SK-N-SH treated with all-trans-retinoic acid at 6 μM for 48 hours (cell line): ENCODE measurements at regions not wholly inside any gene's neighbourhood (a gene's known extent, or its start where the extent isn't known, plus 50 kb on each side); places are given as distances from the start of the nearest gene placed in this dataset.
"Not testable (repeated sequence)": the region's sequence is repeated elsewhere in the genome, so short reads cannot be mapped to it uniquely, and the experiment has no call there.

ENCODE experiments used
- ATAC-seq: fragments of 200-7000 bp; cut with Tn5 transposase; 3 replicates; pipeline ENCODE4 v1.9.1; 2020; ENCODE audit warnings: mild to moderate bottlenecking, moderate library complexity
- CSDC2 ChIP-seq: fragments of 250-450 bp; sonication (Bioruptor Pico); IDR thresholded peaks from 2 replicates; pipeline ENCODE4 v1.5.0; 2020; ENCODE audit warnings: mild to moderate bottlenecking, moderate library complexity
- GLIS3 ChIP-seq: fragments of 250-450 bp; sonication (Bioruptor Pico); IDR thresholded peaks from 2 replicates; pipeline ENCODE4 v1.5.0; 2020; ENCODE audit warnings: mild to moderate bottlenecking, moderate library complexity
- ISL1 ChIP-seq: fragments of 250-450 bp; sonication (Bioruptor Pico); IDR thresholded peaks from 2 replicates; pipeline ENCODE4 v2.1.2; 2022; ENCODE audit warnings: mild to moderate bottlenecking, moderate library complexity
- OSR1 ChIP-seq: fragments of 250-450 bp; sonication (Bioruptor Pico); IDR thresholded peaks from 2 replicates; pipeline ENCODE4 v1.8.0; 2022; ENCODE audit warnings: moderate library complexity, mild to moderate bottlenecking, inconsistent platforms
- PPARA ChIP-seq: fragments of 250-450 bp; sonication (Bioruptor Pico); IDR thresholded peaks from 2 replicates; pipeline ENCODE4 v1.5.0; 2020; ENCODE audit warnings: mild to moderate bottlenecking, borderline replicate concordance
- RARB ChIP-seq: fragments of 250-450 bp; sonication (Bioruptor Pico); IDR thresholded peaks from 2 replicates; pipeline ENCODE4 v1.8.0; 2021; ENCODE audit warnings: mild to moderate bottlenecking, moderate library complexity
- TCF4 ChIP-seq: fragments of 250-450 bp; sonication (Bioruptor Pico); IDR thresholded peaks from 2 replicates; pipeline ENCODE4 v1.8.0; 2021; ENCODE audit warnings: mild to moderate bottlenecking, moderate library complexity, borderline replicate concordance
- TOX ChIP-seq: fragments of 250-450 bp; sonication (Bioruptor Pico); IDR thresholded peaks from 2 replicates; pipeline ENCODE4 v1.8.0; 2021; ENCODE audit warnings: mild to moderate bottlenecking, moderate library complexity, borderline replicate concordance
- ZC3H10 ChIP-seq: fragments of 250-450 bp; sonication (Bioruptor Pico); IDR thresholded peaks from 2 replicates; pipeline ENCODE4 v1.5.1; 2021; ENCODE audit warnings: mild to moderate bottlenecking, moderate library complexity
- ZFP3 ChIP-seq: fragments of 250-450 bp; sonication (Bioruptor Pico); IDR thresholded peaks from 2 replicates; pipeline ENCODE4 v1.5.0; 2020; ENCODE audit warnings: mild to moderate bottlenecking, moderate library complexity
- ZFP30 ChIP-seq: fragments of 450-650 bp; formaldehyde crosslinking; IDR thresholded peaks from 2 replicates; pipeline ENCODE4 v1.5.0; 2022; ENCODE audit warnings: mild to moderate bottlenecking, moderate library complexity
- ZNF565 ChIP-seq: fragments of 450-650 bp; formaldehyde crosslinking; conservative IDR thresholded peaks from 2 replicates; pipeline ENCODE4 v1.5.0; 2020; ENCODE audit warnings: low read depth, mild to moderate bottlenecking, moderate library complexity
- ZNF70 ChIP-seq: fragments of 450-650 bp; formaldehyde crosslinking; IDR thresholded peaks from 2 replicates; pipeline ENCODE4 v1.5.0; 2020; ENCODE audit warnings: mild to moderate bottlenecking, moderate library complexity
- ZNF8 ChIP-seq: fragments of 450-650 bp; formaldehyde crosslinking; IDR thresholded peaks from 2 replicates; pipeline ENCODE4 v1.5.0; 2020; ENCODE audit warnings: mild to moderate bottlenecking, moderate library complexity
- TF ChIP-seq, protein P1 (sequence below): fragments of 250-450 bp; sonication (Bioruptor Pico); IDR thresholded peaks from 2 replicates; pipeline ENCODE4 v1.5.0; 2020; ENCODE audit warnings: mild to moderate bottlenecking, moderate library complexity
- TF ChIP-seq, protein P2 (sequence below): fragments of 250-450 bp; sonication (Bioruptor Pico); IDR thresholded peaks from 2 replicates; pipeline ENCODE4 v1.8.0; 2020; ENCODE audit warnings: mild to moderate bottlenecking, moderate library complexity, borderline replicate concordance
- TF ChIP-seq, protein P3 (sequence below): fragments of 250-450 bp; sonication (Bioruptor Pico); IDR thresholded peaks from 2 replicates; pipeline ENCODE4 v1.5.1; 2021; ENCODE audit warnings: mild to moderate bottlenecking, moderate library complexity
- TF ChIP-seq, protein P4 (sequence below): fragments of 250-450 bp; sonication (Bioruptor Pico); IDR thresholded peaks from 2 replicates; pipeline ENCODE4 v1.8.0; 2021; ENCODE audit warnings: low read depth, mild to moderate bottlenecking, moderate library complexity, borderline replicate concordance

DNA sequence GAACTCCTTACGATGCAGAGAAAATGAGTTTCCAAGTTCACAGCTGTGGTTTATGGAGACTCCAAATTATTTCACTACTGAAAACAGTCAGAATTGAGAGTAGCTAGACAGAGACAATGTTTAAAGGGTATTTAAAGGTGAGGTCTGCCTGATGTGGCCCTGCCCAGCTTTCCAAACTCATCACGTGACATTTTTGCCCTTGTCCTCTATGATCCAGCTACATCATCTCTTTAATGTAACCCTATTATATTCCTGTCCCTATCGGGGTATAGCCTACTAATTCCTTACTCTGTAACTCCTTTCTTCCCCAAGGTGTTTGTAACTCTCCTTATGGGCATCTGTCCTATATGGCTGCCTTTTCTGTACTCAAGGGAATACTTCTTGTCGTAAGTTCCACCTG lies 297.2 kb downstream of the GRXCR1 start (continued):
- TF ChIP-seq CSDC2 (CRISPR knock-in tag) (no peak), TCF4 (CRISPR knock-in tag) (no peak), ZC3H10 (CRISPR knock-in tag) (no peak), ZNF70 (CRISPR knock-in tag) (no peak), ZFP30 (CRISPR knock-in tag) (no peak), PPARA (CRISPR knock-in tag) (no peak), ISL1 (CRISPR knock-in tag) (no peak), ZNF565 (no peak)
- TF ChIP-seq, protein P1, sequence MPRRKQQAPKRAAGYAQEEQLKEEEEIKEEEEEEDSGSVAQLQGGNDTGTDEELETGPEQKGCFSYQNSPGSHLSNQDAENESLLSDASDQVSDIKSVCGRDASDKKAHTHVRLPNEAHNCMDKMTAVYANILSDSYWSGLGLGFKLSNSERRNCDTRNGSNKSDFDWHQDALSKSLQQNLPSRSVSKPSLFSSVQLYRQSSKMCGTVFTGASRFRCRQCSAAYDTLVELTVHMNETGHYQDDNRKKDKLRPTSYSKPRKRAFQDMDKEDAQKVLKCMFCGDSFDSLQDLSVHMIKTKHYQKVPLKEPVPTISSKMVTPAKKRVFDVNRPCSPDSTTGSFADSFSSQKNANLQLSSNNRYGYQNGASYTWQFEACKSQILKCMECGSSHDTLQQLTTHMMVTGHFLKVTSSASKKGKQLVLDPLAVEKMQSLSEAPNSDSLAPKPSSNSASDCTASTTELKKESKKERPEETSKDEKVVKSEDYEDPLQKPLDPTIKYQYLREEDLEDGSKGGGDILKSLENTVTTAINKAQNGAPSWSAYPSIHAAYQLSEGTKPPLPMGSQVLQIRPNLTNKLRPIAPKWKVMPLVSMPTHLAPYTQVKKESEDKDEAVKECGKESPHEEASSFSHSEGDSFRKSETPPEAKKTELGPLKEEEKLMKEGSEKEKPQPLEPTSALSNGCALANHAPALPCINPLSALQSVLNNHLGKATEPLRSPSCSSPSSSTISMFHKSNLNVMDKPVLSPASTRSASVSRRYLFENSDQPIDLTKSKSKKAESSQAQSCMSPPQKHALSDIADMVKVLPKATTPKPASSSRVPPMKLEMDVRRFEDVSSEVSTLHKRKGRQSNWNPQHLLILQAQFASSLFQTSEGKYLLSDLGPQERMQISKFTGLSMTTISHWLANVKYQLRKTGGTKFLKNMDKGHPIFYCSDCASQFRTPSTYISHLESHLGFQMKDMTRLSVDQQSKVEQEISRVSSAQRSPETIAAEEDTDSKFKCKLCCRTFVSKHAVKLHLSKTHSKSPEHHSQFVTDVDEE (CRISPR knock-in tag) = no peak

DNA sequence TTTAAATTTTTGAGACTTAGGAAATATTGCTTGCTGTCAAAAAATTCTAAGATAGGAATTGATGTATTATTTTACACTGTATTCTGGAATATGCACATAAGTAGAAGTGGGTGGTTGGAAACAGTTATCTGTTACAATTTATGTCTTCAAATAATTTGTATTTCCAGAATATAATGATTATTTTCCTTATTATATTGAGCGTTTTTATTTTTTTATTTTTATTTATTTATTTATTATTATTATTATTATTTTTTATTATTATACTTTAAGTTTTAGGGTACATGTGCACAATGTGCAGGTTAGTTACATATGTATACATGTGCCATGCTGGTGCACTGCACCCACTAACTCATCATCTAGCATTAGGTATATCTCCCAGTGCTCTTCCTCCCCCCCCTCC lies 320.1 kb downstream of the GRXCR1 start:
- not testable (repeated sequence) for ATAC-seq

DNA sequence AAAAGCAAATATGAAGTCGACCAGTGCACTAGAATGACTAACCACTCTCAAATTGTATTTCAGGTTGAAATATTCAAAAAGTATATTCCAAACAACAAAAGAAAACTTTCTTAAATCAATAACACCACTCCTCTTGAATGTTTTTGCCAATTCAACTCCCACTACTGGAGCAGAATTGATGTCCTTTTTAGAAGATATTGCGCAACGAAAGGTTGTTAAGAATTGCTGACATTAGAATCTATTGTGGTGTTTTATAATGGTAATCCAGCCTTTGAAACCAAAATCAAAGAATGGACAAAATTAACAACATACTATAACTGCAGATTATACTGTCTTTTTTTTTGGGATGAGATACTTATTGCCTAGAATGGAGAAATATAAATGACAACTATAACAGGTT lies 331.3 kb downstream of the GRXCR1 start:
- TF ChIP-seq, protein P2, sequence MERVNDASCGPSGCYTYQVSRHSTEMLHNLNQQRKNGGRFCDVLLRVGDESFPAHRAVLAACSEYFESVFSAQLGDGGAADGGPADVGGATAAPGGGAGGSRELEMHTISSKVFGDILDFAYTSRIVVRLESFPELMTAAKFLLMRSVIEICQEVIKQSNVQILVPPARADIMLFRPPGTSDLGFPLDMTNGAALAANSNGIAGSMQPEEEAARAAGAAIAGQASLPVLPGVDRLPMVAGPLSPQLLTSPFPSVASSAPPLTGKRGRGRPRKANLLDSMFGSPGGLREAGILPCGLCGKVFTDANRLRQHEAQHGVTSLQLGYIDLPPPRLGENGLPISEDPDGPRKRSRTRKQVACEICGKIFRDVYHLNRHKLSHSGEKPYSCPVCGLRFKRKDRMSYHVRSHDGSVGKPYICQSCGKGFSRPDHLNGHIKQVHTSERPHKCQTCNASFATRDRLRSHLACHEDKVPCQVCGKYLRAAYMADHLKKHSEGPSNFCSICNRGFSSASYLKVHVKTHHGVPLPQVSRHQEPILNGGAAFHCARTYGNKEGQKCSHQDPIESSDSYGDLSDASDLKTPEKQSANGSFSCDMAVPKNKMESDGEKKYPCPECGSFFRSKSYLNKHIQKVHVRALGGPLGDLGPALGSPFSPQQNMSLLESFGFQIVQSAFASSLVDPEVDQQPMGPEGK (CRISPR knock-in tag) = no peak
- TF ChIP-seq ZC3H10 (CRISPR knock-in tag) (no peak), TOX (CRISPR knock-in tag) (no peak), OSR1 (CRISPR knock-in tag) (no peak), ZFP30 (CRISPR knock-in tag) (no peak), ZNF565 (no peak), GLIS3 (no peak), ZNF8 (CRISPR knock-in tag) (no peak), ISL1 (CRISPR knock-in tag) (no peak), CSDC2 (CRISPR knock-in tag) (no peak), PPARA (CRISPR knock-in tag) (no peak), ZFP3 (no peak)
- TF ChIP-seq, protein P3, sequence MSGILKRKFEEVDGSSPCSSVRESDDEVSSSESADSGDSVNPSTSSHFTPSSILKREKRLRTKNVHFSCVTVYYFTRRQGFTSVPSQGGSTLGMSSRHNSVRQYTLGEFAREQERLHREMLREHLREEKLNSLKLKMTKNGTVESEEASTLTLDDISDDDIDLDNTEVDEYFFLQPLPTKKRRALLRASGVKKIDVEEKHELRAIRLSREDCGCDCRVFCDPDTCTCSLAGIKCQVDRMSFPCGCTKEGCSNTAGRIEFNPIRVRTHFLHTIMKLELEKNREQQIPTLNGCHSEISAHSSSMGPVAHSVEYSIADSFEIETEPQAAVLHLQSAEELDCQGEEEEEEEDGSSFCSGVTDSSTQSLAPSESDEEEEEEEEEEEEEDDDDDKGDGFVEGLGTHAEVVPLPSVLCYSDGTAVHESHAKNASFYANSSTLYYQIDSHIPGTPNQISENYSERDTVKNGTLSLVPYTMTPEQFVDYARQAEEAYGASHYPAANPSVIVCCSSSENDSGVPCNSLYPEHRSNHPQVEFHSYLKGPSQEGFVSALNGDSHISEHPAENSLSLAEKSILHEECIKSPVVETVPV = no peak
- TF ChIP-seq, protein P1 (CRISPR knock-in tag) = no peak
- TF ChIP-seq, protein P4, sequence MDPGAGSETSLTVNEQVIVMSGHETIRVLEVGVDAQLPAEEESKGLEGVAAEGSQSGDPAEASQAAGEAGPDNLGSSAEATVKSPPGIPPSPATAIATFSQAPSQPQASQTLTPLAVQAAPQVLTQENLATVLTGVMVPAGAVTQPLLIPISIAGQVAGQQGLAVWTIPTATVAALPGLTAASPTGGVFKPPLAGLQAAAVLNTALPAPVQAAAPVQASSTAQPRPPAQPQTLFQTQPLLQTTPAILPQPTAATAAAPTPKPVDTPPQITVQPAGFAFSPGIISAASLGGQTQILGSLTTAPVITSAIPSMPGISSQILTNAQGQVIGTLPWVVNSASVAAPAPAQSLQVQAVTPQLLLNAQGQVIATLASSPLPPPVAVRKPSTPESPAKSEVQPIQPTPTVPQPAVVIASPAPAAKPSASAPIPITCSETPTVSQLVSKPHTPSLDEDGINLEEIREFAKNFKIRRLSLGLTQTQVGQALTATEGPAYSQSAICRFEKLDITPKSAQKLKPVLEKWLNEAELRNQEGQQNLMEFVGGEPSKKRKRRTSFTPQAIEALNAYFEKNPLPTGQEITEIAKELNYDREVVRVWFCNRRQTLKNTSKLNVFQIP (CRISPR knock-in tag) = no peak
- no peak for ATAC-seq

DNA sequence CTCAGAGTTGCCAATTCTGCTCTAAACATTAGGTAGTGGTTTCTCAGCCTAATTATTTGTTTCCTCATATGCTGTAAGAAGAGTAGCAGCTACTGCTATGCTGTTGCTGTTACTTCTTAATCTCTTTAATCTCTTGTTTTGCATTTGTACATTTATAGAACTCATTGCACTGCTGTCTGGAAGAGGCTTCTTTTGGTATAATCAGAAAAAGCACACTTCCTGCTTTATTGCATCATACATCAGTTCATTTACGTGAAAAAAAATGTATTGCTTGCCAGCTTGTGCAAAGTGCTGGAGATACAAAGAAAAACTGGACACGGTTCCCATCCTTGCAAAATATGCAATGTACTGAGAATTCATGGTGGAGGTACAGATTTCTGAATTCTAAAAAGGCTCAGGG lies 332.0 kb downstream of the GRXCR1 start:
- TF ChIP-seq RARB (CRISPR knock-in tag) = no peak
- TF ChIP-seq, protein P1 (CRISPR knock-in tag) = no peak
- TF ChIP-seq, all 23 proteins: peak for 0
- no peak for ATAC-seq
